ENCODE measurements at regions not wholly inside any gene's neighbourhood (a gene's known extent, or its start where the extent isn't known, plus 50 kb on each side); places are given as distances from the start of the nearest gene placed in this dataset.

GRCh38 chr1:22238356-22239224, 95.7 kb upstream of the WNT4 start:
- no peaks in the 10 kb centered on the region for H3K36me3 ChIP-seq
- no peaks in the 10 kb centered on the region for H3K27me3 ChIP-seq
- no peak for TF ChIP-seq CTCF (IDR thresholded peaks at IDR 0.05; ENCODE audit: low read depth, low read length)
- no peaks in the 10 kb centered on the region for H3K9me3 ChIP-seq
- no peak overlapping the region for H3K4me3 ChIP-seq (ENCODE audit: low read depth, low read length)
- no peak for DNase-seq
- H3K4me1 ChIP-seq = no peaks in the 10 kb centered on the region

GRCh38 chr1:22239378-22239777, 96.5 kb upstream of the WNT4 start:
- Histone ChIP-seq H3K4me3 (ENCODE audit: low read depth, low read length) (no peak overlapping the region), H3K4me1 (no peaks in the 10 kb centered on the region), H3K36me3 (no peaks in the 10 kb centered on the region), H3K9me3 (no peaks in the 10 kb centered on the region), H3K27me3 (no peaks in the 10 kb centered on the region)
- TF ChIP-seq CTCF (IDR thresholded peaks at IDR 0.05; ENCODE audit: low read depth, low read length) = no peak
- no peak for DNase-seq

GRCh38 chr1:22241250-22241649, 98.4 kb upstream of the WNT4 start:
- no peak for DNase-seq
- no peak for TF ChIP-seq CTCF (IDR thresholded peaks at IDR 0.05; ENCODE audit: low read depth, low read length)
- Histone ChIP-seq H3K4me3 (ENCODE audit: low read depth, low read length) (no peak overlapping the region), H3K9me3 (no peaks in the 10 kb centered on the region), H3K4me1 (no peaks in the 10 kb centered on the region), H3K36me3 (no peaks in the 10 kb centered on the region), H3K27me3 (no peaks in the 10 kb centered on the region)

- Histone ChIP-seq H3K36me3 (no peaks in the 10 kb centered on the region), H3K4me1 (no peaks in the 10 kb centered on the region), H3K4me3 (ENCODE audit: low read depth, low read length) (no peak overlapping the region), H3K27me3 (no peaks in the 10 kb centered on the region), H3K9me3 (no peaks in the 10 kb centered on the region)
- no peak for DNase-seq
- no peak for TF ChIP-seq CTCF (IDR thresholded peaks at IDR 0.05; ENCODE audit: low read depth, low read length)
These were observed 98.9 kb upstream of the WNT4 start for GRCh38 chr1:22241811-22242210.

- Histone ChIP-seq H3K4me1 (no peaks in the 10 kb centered on the region), H3K4me3 (ENCODE audit: low read depth, low read length) (no peak overlapping the region), H3K36me3 (no peaks in the 10 kb centered on the region), H3K27me3 (no peaks in the 10 kb centered on the region), H3K9me3 (no peaks in the 10 kb centered on the region)
- DNase-seq = no peak
- no peak for TF ChIP-seq CTCF (IDR thresholded peaks at IDR 0.05; ENCODE audit: low read depth, low read length)
These were observed 102.3 kb upstream of the WNT4 start for GRCh38 chr1:22245100-22245650.

- no peaks in the 10 kb centered on the region for H3K4me1 ChIP-seq
- no peak overlapping the region for H3K4me3 ChIP-seq (ENCODE audit: low read depth, low read length)
- no peak for TF ChIP-seq CTCF (IDR thresholded peaks at IDR 0.05; ENCODE audit: low read depth, low read length)
- no peaks in the 10 kb centered on the region for H3K36me3 ChIP-seq
- no peaks in the 10 kb centered on the region for H3K9me3 ChIP-seq
- H3K27me3 ChIP-seq = no peaks in the 10 kb centered on the region
- DNase-seq = no peak
These were observed 102.8 kb upstream of the WNT4 start for GRCh38 chr1:22245726-22246125.

Data from BE2C (cell line).